NCI-H146 (cell line): ENCODE measurements at regions not wholly inside any gene's neighbourhood (a gene's known extent, or its start where the extent isn't known, plus 50 kb on each side); places are given as distances from the start of the nearest gene placed in this dataset.
"Not testable (repeated sequence)": the region's sequence is repeated elsewhere in the genome, so short reads cannot be mapped to it uniquely, and the experiment has no call there.

Source experiments
- DNase-seq: peaks from one replicate; lab custom pipeline; 2025; lab: John Stamatoyannopoulos, UW

DNA sequence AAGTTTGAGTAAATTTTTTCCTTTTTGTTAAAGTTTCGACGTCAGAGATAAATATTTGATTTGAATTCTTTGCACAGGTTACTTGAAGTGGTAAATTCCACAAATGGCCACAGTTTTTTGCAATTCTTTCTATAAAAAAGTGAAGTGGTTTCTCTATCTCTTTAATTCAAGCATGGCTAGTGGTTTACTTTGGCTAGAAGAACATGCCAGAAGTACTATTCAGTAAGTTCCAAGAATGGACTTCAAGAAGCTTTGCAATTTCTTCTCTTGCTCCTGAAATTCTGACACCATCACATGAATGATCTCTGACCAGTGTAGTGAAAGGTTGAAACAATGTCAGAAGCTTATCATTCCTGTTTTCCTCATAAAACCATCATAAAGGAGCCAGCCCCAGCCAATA is 55.7 kb upstream of the RNPC3 start:
- DNase-seq, result no peak

- DNase-seq, result no peak
Measured at GRCh38 chr1:103467100-103467499, 58.4 kb upstream of the RNPC3 start.

- DNase-seq, result peak; percentile 18
Measured at GRCh38 chr1:103461161-103462105, 64.1 kb upstream of the RNPC3 start.

- no peak for DNase-seq
Measured at GRCh38 chr1:103460511-103460910, 65.0 kb upstream of the RNPC3 start.

- no peak for DNase-seq
Measured at GRCh38 chr1:103459346-103459745, 66.2 kb upstream of the RNPC3 start.

- DNase-seq, result no peak
Measured at GRCh38 chr1:103457886-103458455, 67.5 kb upstream of the RNPC3 start.

DNA sequence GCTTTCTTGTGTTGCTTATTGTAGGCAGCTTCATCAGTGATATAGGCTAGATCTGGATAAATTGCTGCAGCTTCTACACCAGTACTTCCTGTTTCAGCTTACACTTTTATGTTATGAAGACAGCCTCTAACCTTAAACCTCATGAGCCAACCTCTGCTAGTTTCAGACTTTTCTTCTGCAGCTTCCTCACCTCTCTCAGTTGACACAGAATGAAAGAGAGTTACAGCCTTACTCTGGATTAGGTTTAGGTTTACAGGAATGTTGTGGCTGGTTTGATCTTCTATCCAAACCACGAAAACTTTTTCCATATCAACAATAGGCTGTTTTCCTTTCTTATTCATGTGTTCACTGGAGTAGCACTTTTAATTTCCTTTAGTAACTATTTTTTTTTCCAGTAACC is 76.9 kb upstream of the RNPC3 start:
- DNase-seq, result no peak

DNA sequence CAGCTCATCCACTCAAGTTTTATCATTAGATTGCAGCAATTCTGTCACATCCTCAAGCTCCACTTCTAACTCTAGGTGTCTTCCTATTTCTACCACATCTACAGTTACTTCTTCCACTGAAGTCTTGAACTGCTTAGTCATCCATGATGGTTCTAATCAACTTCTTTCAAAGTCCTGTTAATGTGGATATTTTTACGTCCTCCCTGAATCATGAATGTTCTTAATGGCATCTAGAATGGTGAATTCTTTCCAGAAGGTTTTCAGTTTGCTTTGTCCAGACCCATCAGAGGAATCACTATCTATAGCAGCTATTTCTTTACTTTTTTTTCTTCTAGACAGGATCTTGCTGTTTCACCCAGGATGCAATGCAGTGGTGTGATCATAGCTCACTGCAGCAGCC is 78.0 kb upstream of the RNPC3 start:
- no peak for DNase-seq

GRCh38 chr1:103441342-103441741 is 84.2 kb upstream of the RNPC3 start:
- no peak for DNase-seq

DNA sequence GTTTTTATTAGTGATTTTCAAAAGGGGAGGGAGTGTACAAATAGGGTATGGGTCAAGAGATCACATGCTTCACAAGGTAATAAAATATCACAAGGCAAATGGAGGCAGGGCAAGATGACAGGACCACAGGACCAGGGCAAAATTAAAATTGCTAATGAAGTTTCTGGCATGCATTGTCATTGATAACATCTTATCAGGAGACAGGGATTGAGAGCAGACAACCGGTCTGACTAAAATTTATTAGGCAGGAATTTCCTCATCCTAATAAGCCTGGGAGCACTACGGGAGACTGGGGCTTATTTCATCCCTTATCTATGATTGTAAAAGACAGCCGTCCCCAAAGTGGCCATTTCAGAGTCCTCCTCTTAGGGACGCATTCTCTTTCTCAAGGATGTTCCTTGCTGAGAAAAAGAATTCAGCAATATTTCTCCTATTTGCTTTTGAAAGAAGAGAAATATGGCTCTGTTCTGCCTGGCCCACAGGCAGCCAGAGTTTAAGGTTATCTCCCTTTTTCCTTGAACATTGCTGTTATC is 88.9 kb upstream of the RNPC3 start:
- not testable (repeated sequence) for DNase-seq

GRCh38 chr1:103435443-103435842 is 90.1 kb upstream of the RNPC3 start:
- DNase-seq, result no peak

DNA sequence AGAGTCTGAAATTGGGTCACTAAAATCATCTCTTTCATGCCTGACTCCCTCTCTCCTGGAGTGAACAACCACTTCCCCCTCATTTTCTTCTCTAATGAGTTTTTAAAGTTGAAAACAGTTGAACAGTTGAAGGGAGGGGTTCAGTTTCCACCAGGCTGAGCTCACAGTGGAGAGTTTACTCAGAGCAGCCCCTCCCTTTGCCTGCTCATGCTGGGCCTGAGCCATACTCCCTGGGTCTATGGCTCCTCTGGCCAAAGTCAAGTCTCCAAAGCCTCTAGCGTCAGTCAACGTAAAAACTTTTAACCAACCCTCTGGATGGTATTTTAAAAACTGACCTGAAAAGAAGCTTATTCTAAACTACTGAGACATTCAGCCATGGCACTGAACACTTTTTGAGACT is 100.8 kb upstream of the RNPC3 start:
- no peak for DNase-seq

DNA sequence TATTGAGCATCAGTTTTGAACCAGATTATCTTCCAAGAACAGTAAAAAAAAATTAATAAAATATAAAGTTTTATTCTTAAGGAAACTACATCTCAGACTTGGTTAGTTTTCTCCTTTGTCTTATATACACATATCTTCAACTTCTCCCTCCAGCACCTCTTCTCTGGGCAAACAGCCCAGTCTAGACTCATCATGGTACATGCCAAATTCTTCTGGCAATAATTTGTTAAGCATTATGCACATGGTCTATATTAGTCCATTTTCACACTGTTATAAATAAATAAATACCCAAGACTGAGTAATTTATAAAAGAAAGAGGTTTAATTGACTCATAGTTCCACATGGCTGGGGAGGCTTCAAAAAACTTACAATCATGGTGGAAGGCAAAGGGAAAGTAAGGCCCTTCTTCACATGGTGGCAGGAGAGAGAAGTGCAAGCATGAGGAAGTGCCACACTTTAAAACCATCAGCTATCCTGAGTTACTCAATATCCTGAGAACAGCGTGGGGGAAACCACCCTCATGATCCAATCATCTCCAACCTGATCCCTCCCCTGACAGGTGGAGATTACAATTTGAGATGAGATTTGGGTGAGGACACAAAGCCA is 108.7 kb upstream of the RNPC3 start:
- DNase-seq, result no peak

DNA sequence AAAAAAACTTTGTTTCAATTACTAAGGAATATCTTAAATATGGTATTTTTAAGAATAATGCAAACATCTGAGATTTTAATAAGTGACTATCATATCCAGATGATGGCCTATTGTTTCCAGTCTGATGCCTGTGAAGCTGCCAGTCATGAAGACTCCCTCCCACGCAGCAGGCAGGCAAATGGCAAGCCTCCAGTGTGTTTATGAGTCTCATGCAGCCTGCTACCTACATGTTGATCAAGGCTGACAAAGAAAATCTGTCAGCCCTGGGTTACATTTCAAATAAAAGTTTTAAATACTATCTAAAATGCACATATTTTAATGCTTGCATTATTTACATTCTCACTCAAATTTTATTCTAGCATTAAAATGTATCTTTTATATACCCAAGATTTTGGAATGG is 137.6 kb upstream of the RNPC3 start:
- DNase-seq, result no peak

DNA sequence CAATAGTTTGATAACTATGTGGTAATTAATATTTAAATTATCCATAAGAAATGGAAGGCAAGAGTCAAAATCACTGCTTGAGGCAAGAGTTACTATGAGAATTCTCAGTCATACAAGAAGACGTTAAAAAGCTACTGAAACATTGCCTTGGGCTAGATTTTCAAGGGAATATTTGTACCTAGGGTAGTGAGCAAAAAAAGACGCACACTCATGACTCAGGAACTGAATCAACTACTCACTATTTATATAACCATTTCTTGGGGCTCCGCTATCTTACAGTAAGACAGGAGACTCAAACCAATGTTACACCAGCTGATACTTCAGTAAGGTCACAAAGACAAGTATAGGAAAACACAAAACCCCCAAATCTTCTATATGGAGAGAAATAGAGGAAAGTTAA is 151.5 kb upstream of the RNPC3 start:
- no peak for DNase-seq

- DNase-seq, result no peak
Measured at GRCh38 chr1:103372866-103373265, 152.6 kb upstream of the RNPC3 start.

GRCh38 chr1:103371234-103371633 is 154.3 kb upstream of the RNPC3 start:
- DNase-seq, result no peak

- DNase-seq, result no peak
Measured at GRCh38 chr1:103367186-103367585, 158.3 kb upstream of the RNPC3 start.

DNA sequence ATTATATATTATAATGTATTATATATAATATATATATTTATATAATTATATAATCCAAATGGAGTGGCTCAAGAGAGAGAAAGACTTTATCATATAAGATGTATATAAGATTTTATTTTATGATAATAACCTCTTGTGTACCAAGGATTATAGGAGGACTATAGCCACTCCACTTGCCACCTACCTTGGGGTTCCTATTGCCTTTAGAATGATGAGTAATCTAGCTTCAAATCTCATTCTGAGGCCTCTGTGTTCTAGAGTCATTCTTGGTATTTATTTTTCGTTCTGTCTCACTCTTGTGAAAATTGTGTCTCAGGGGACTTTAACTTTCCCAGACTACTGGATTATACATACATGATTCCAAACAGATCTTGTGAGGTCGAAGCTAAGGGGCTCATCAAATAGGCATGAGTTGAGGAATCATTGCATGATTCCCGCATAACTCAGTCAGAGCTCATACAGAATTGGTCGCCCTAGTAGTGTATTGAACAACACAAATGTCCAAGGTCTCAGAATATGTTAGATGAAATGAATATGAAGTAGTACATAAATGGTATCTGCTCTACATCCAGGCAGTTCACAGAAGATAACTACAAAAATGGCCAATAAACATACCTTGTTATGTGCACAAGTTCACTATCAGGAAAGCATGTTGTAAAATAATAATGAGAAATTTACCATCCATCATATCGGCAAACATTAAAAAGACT is 159.5 kb upstream of the RNPC3 start:
- DNase-seq, result no peak

GRCh38 chr1:103363008-103363365 is 162.5 kb upstream of the RNPC3 start:
- no peak for DNase-seq

GRCh38 chr1:103362348-103363007 is 163.0 kb upstream of the RNPC3 start:
- no peak for DNase-seq

- DNase-seq, result no peak
Measured at GRCh38 chr1:103353391-103353790, 172.1 kb upstream of the RNPC3 start.
